Fibroblast of lung (primary cell): ENCODE measurements at regions not wholly inside any gene's neighbourhood (a gene's known extent, or its start where the extent isn't known, plus 50 kb on each side); places are given as distances from the start of the nearest gene placed in this dataset.

Source experiments
- EZH2 ChIP-seq: IDR thresholded peaks from 2 replicates; pipeline ENCODE4 v1.5.1; 2012; ENCODE audit warnings: low read length, control low read depth, mild to moderate bottlenecking; ENCODE audit errors: missing control alignments
- TF ChIP-seq, protein P1 (sequence below), 2 donors: IDR thresholded peaks in 1 of 2; conservative IDR thresholded peaks in 1 of 2; 1 replicate in 1 of 2; 2 replicates in 1 of 2; pipeline ENCODE4 v1.5.1; 2011 to 2012; ENCODE audit warnings: low read length in 2 of 2, control low read depth in 1 of 2, inconsistent platforms in 1 of 2, low read depth in 1 of 2, mild to moderate bottlenecking in 1 of 2

DNA sequence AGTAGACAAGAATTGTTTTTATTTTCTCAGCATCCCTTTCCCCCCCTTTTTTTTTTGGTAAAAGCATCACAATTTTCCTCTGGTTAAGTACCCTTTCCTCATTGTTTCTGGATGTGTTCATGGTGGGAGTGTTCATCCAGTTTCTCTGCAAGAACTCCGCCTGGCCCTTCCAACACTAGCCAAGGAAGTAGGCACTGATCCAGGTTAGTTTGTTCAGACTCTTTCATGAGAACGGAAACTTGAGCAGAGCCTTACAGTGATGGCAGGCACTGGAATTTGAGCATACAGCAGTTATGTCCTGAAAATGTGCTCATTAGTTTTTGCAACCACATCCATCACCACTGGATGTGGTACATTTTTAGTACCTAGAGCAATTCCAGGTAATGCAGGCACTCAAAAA is 336.1 kb upstream of the BOD1L1 start:
- TF ChIP-seq, protein P1, sequence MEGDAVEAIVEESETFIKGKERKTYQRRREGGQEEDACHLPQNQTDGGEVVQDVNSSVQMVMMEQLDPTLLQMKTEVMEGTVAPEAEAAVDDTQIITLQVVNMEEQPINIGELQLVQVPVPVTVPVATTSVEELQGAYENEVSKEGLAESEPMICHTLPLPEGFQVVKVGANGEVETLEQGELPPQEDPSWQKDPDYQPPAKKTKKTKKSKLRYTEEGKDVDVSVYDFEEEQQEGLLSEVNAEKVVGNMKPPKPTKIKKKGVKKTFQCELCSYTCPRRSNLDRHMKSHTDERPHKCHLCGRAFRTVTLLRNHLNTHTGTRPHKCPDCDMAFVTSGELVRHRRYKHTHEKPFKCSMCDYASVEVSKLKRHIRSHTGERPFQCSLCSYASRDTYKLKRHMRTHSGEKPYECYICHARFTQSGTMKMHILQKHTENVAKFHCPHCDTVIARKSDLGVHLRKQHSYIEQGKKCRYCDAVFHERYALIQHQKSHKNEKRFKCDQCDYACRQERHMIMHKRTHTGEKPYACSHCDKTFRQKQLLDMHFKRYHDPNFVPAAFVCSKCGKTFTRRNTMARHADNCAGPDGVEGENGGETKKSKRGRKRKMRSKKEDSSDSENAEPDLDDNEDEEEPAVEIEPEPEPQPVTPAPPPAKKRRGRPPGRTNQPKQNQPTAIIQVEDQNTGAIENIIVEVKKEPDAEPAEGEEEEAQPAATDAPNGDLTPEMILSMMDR (conservative IDR thresholded peaks at IDR 0.05 in 1 of 2, IDR thresholded peaks at IDR 0.05 in 1 of 2; ENCODE audit: low read depth in 1 of 2, low read length in 2 of 2) = no peak
- no peak for TF ChIP-seq EZH2
